H9 (cell line): ENCODE measurements at regions not wholly inside any gene's neighbourhood (a gene's known extent, or its start where the extent isn't known, plus 50 kb on each side); places are given as distances from the start of the nearest gene placed in this dataset.

Experiments used
- DNase-seq: peaks from one replicate; pipeline ENCODE4 v3.0.0-alpha.2; 2017
- H2AFZ ChIP-seq: one replicate; pipeline ENCODE4 v1.6.1; 2013; ENCODE audit warnings: mild to moderate bottlenecking, low read length, control low read depth, moderate library complexity
- H2AK5ac ChIP-seq: 2 replicates; pipeline ENCODE4 v1.6.1; 2013; ENCODE audit warnings: low read length, control low read depth, mixed read lengths; ENCODE audit not compliant: insufficient read length
- H2BK120ac ChIP-seq: one replicate; pipeline ENCODE4 v1.6.1; 2013; ENCODE audit warnings: low read depth, mild to moderate bottlenecking, low read length, control low read depth, inconsistent platforms; ENCODE audit not compliant: poor library complexity, severe bottlenecking
- H2BK12ac ChIP-seq: 2 replicates; pipeline ENCODE4 v1.6.1; 2013; ENCODE audit warnings: low read length, control low read depth, mixed read lengths, low read depth; ENCODE audit not compliant: insufficient read length
- H2BK15ac ChIP-seq: 2 replicates; pipeline ENCODE4 v1.6.1; 2013; ENCODE audit warnings: low read depth, low read length, control low read depth
- H2BK20ac ChIP-seq: one replicate; pipeline ENCODE4 v1.6.1; 2013; ENCODE audit warnings: low read depth, mild to moderate bottlenecking, low read length, control low read depth, inconsistent platforms; ENCODE audit not compliant: poor library complexity, severe bottlenecking
- H2BK5ac ChIP-seq: 2 replicates; pipeline ENCODE4 v1.6.1; 2013; ENCODE audit warnings: low read length, control low read depth, mixed read lengths; ENCODE audit not compliant: insufficient read length
- H3K14ac ChIP-seq: 2 replicates; pipeline ENCODE4 v1.6.1; 2013; ENCODE audit warnings: low read length, control low read depth; ENCODE audit not compliant: insufficient read depth
- H3K18ac ChIP-seq: 2 replicates; pipeline ENCODE4 v1.6.1; 2013; ENCODE audit warnings: low read depth, mild to moderate bottlenecking, mixed read lengths, low read length, control low read depth; ENCODE audit not compliant: insufficient read length
- H3K23ac ChIP-seq: 2 replicates; pipeline ENCODE4 v1.6.1; 2013; ENCODE audit warnings: low read length, control low read depth, mixed read lengths, low read depth; ENCODE audit not compliant: insufficient read length
- H3K23me2 ChIP-seq: 2 replicates; pipeline ENCODE4 v1.6.1; 2013; ENCODE audit warnings: low read depth, mild to moderate bottlenecking, mixed read lengths, low read length, control low read depth; ENCODE audit not compliant: insufficient read length, poor library complexity, severe bottlenecking
- H3K27ac ChIP-seq: 2 replicates; pipeline ENCODE4 v1.5.1; 2013; ENCODE audit warnings: low read length, control low read depth, mixed read lengths, low read depth; ENCODE audit not compliant: insufficient read length
- H3K27me3 ChIP-seq: 2 replicates; pipeline ENCODE4 v1.6.1; 2013; ENCODE audit warnings: low read length, control low read depth, inconsistent platforms; ENCODE audit not compliant: insufficient read depth
- H3K4ac ChIP-seq: 2 replicates; pipeline ENCODE4 v1.6.1; 2013; ENCODE audit warnings: low read depth, mild to moderate bottlenecking, control low read depth, inconsistent platforms, low read length, moderate library complexity
- H3K4me1 ChIP-seq: 2 replicates; pipeline ENCODE4 v1.6.1; 2013; ENCODE audit warnings: low read length, control low read depth, inconsistent platforms; ENCODE audit not compliant: insufficient read depth
- H3K4me2 ChIP-seq: 2 replicates; pipeline ENCODE4 v1.6.1; 2013; ENCODE audit warnings: low read length, control low read depth, mixed read lengths; ENCODE audit not compliant: insufficient read length, insufficient read depth
- H3K56ac ChIP-seq: 2 replicates; pipeline ENCODE4 v1.6.1; 2013; ENCODE audit warnings: low read depth, mild to moderate bottlenecking, mixed read lengths, low read length, control low read depth; ENCODE audit not compliant: insufficient read length
- H3K79me1 ChIP-seq: 2 replicates; pipeline ENCODE4 v1.6.1; 2013; ENCODE audit warnings: low read depth, mild to moderate bottlenecking, moderate library complexity, low read length, control low read depth, inconsistent platforms; ENCODE audit not compliant: insufficient read depth, poor library complexity, severe bottlenecking
- H3K79me2 ChIP-seq: 2 replicates; pipeline ENCODE4 v1.6.1; 2013; ENCODE audit warnings: low read length, control low read depth, inconsistent platforms; ENCODE audit not compliant: insufficient read depth
- H3K9ac ChIP-seq: 2 replicates; pipeline ENCODE4 v1.6.1; 2013; ENCODE audit warnings: low read length, control low read depth, mixed read lengths; ENCODE audit not compliant: insufficient read length; ENCODE audit errors: extremely low read depth
- H3K9me3 ChIP-seq: one replicate; pipeline ENCODE4 v1.6.1; 2013; ENCODE audit warnings: low read depth, low read length, inconsistent platforms; ENCODE audit not compliant: control insufficient read depth
- H3T11ph ChIP-seq: one replicate; pipeline ENCODE4 v1.6.1; 2013; ENCODE audit warnings: mild to moderate bottlenecking, low read length, control low read depth, inconsistent platforms
- H4K20me1 ChIP-seq: one replicate; pipeline ENCODE4 v1.6.1; 2013; ENCODE audit not compliant: control insufficient read depth, insufficient read length, insufficient read depth
- H4K5ac ChIP-seq: 2 replicates; pipeline ENCODE4 v1.6.1; 2013; ENCODE audit warnings: low read depth, mild to moderate bottlenecking, mixed read lengths, low read length, control low read depth; ENCODE audit not compliant: insufficient read length
- H4K8ac ChIP-seq: replicated peaks from 2 replicates; pipeline ENCODE4 v1.6.1; 2013; ENCODE audit warnings: low read length, control low read depth, mixed read lengths, low read depth; ENCODE audit not compliant: insufficient read length
- H4K91ac ChIP-seq: 2 replicates; pipeline ENCODE4 v1.6.1; 2013; ENCODE audit warnings: low read depth, mild to moderate bottlenecking, moderate library complexity, mixed read lengths, low read length, control low read depth; ENCODE audit not compliant: insufficient read length
- H3K27ac Mint-ChIP-seq, 3 experiments: 2 replicates in 2 of 3; 3 replicates in 1 of 3; pipeline ENCODE4 v1.8.0; 2020 to 2021; ENCODE audit warnings: mixed read lengths in 3 of 3, mild to moderate bottlenecking in 1 of 3, moderate library complexity in 1 of 3
- H3K27me3 Mint-ChIP-seq: 2 replicates; pipeline ENCODE4 v1.8.0; 2021; ENCODE audit warnings: low read depth, mild to moderate bottlenecking, moderate library complexity, mixed read lengths
- H3K36me3 Mint-ChIP-seq, 3 experiments: 2 replicates in 2 of 3; 3 replicates in 1 of 3; pipeline ENCODE4 v1.8.0; 2020 to 2021; ENCODE audit warnings: low read depth in 3 of 3, mixed read lengths in 3 of 3; ENCODE audit not compliant: insufficient read depth in 1 of 3
- H3K4me1 Mint-ChIP-seq, 2 experiments: 2 replicates each; pipeline ENCODE4 v1.8.0; 2020; ENCODE audit warnings: mixed read lengths in 2 of 2
- H3K4me3 Mint-ChIP-seq, 2 experiments: 2 replicates in 1 of 2; 3 replicates in 1 of 2; pipeline ENCODE4 v1.8.0; 2020 to 2021; ENCODE audit warnings: mild to moderate bottlenecking in 2 of 2, mixed read lengths in 2 of 2, moderate library complexity in 1 of 2
- H3K9me3 Mint-ChIP-seq, 2 experiments: 2 replicates in 1 of 2; 3 replicates in 1 of 2; pipeline ENCODE4 v1.8.0; 2020; ENCODE audit warnings: mild to moderate bottlenecking in 2 of 2, mixed read lengths in 2 of 2, moderate library complexity in 1 of 2
- CTCF ChIP-seq: fragments of 200-600 bp; sonication (generic); conservative IDR thresholded peaks from 3 replicates; pipeline ENCODE4 v1.8.0; 2021; ENCODE audit warnings: antibody characterized with exemption, mild to moderate bottlenecking
- WGBS: extraction: QIAGEN DNeasy Blood & Tissue Kit; methylation state at CpG from one replicate; pipeline ENCODE4 v1.1.7; 2013; ENCODE audit warnings: missing lambda C conversion rate, low lambda C conversion rate, mixed read lengths; ENCODE audit not compliant: insufficient read length; ENCODE audit errors: extremely low coverage; 5-methylcytosine and 5-hydroxymethylcytosine counted together

GRCh38 chr12:19925841-19926240 is 442.5 kb upstream of the PDE3A start:
- Histone ChIP-seq H3K23me2 (no peaks in the 10 kb centered on the region), H3K4me1 (no peaks in the 10 kb centered on the region), H3K14ac (no peak overlapping the region), H3K4me2 (no peak overlapping the region), H3K27ac (no peak overlapping the region), H2AFZ (no peak overlapping the region), H2BK15ac (no peak overlapping the region), H2BK12ac (no peak overlapping the region), H3K79me1 (no peaks in the 10 kb centered on the region), H2BK5ac (no peak overlapping the region), H3K27me3 (no peaks in the 10 kb centered on the region), H4K20me1 (no peaks in the 10 kb centered on the region), H3K23ac (no peak overlapping the region), H3K56ac (no peak overlapping the region), H3K18ac (no peak overlapping the region), H2AK5ac (no peak overlapping the region), H2BK20ac (no peak overlapping the region), H3K4ac (no peak overlapping the region), H4K8ac (no peak overlapping the region), H4K5ac (no peak overlapping the region), H3K79me2 (no peaks in the 10 kb centered on the region), H4K91ac (no peak overlapping the region), H3K9me3 (no peaks in the 10 kb centered on the region), H3T11ph (no peak overlapping the region), H3K9ac (no peak overlapping the region), H2BK120ac (no peak overlapping the region)
- Mint-ChIP-seq H3K27ac (no peak overlapping the region), H3K27me3 (no peaks in the 10 kb centered on the region), H3K4me3 (no peak overlapping the region), H3K4me1 (peaks cover 5 to 12% of the 10 kb centered on the region in 2 experiments), H3K9me3 (peaks cover 0 to 2% of the 10 kb centered on the region in 2 experiments; a peak in 1 of 5 replicates), H3K36me3 (peaks cover 0 to 2% (median 0%) of the 10 kb centered on the region in 3 experiments; a peak in 1 of 7 replicates)
- no peak for TF ChIP-seq CTCF
- no peak for DNase-seq
- no CpG with 5 or more reads among the region's 2 CpGs for WGBS
